Activated CD4-positive, alpha-beta T cell treated with anti-CD3 and anti-CD28 coated beads, Interleukin-2, amount 10 ng/mL, durations not matched to agents 7 days and 5 days (primary cell): ENCODE measurements at regions not wholly inside any gene's neighbourhood (a gene's known extent, or its start where the extent isn't known, plus 50 kb on each side); places are given as distances from the start of the nearest gene placed in this dataset.

Experiments used
- CTCF ChIA-PET: fragments of 350-600 bp; sonication (Branson Sonifier 250); formaldehyde crosslinking; loops from one replicate; lab custom pipeline; 2021; ENCODE audit warnings: antibody characterized with exemption; lab: Charles Lee
- POLR2A ChIA-PET: fragments of 350-600 bp; sonication (Branson Sonifier 250); formaldehyde crosslinking; loops from one replicate; lab custom pipeline; 2021; ENCODE audit warnings: antibody characterized with exemption; lab: Charles Lee
- DNase-seq: peaks from one replicate; pipeline ENCODE4 v3.0.0-alpha.2; 2020
- H3K27ac Mint-ChIP-seq: one replicate; pipeline ENCODE4 v1.8.0; 2021; ENCODE audit warnings: mild to moderate bottlenecking, moderate library complexity, mixed read lengths
- H3K27me3 Mint-ChIP-seq: one replicate; pipeline ENCODE4 v1.8.0; 2021; ENCODE audit warnings: mixed read lengths
- H3K36me3 Mint-ChIP-seq: one replicate; pipeline ENCODE4 v1.8.0; 2021; ENCODE audit warnings: low read depth, mixed read lengths
- H3K4me1 Mint-ChIP-seq: one replicate; pipeline ENCODE4 v1.8.0; 2021; ENCODE audit warnings: mixed read lengths
- H3K4me3 Mint-ChIP-seq: one replicate; pipeline ENCODE4 v1.8.0; 2021; ENCODE audit warnings: mild to moderate bottlenecking, moderate library complexity, mixed read lengths
- H3K9me3 Mint-ChIP-seq: one replicate; pipeline ENCODE4 v1.8.0; 2021; ENCODE audit warnings: mixed read lengths

DNA sequence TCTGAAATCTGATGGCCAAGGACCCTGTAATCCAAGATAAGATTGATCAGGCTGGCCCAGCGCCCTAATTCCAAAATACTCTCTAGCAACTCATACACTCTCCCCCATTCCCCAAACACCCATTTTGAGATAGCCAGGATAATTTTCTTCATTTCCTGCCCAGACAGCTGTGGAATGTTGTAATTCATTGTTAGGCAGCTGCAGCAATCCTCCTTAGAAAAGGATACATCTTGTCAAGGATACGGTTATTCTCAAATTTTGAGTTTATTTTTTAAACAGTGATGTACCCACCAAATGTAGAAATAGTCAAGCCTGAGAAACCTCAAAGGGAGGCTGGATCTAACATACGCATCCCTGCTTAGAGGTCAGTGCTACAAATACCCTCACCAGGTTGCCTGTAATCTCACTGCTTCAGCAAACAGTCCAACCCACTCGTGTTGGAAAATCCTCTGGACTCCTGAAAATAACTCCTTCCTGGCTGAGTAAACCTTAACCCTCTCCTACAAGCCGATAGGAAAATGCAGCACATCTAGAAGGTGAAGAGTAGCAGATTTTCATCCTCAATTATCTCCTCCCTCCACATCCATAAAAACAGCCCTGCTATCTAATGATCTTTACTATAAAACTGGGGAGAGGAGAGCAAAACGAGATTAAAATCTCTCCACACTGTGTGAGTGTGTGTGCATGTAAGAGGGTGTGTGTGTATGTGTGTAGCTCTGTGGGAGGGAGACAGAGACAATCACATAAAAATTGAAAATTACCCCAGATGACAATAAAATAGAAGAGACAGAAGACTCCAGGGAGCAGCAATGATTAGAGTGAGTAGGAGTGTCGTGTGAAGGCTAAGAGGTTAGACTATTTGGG, 683.1 kb downstream of the DIAPH3 start:
- Mint-ChIP-seq H3K36me3 (no peaks in the 10 kb centered on the region), H3K27ac (no peak overlapping the region), H3K9me3 (no peaks in the 10 kb centered on the region), H3K4me1 (no peaks in the 10 kb centered on the region), H3K4me3 (no peak overlapping the region), H3K27me3 (peaks cover 7% of the 10 kb centered on the region)
- ChIA-PET CTCF (interaction anchor here (0.7 kb wide), 1 partner anchor 9 kb away, joined by 4 read pairs; no protein-coding TSS in a partner anchor), POLR2A (no interaction called here)
- DNase-seq, result no peak

DNA sequence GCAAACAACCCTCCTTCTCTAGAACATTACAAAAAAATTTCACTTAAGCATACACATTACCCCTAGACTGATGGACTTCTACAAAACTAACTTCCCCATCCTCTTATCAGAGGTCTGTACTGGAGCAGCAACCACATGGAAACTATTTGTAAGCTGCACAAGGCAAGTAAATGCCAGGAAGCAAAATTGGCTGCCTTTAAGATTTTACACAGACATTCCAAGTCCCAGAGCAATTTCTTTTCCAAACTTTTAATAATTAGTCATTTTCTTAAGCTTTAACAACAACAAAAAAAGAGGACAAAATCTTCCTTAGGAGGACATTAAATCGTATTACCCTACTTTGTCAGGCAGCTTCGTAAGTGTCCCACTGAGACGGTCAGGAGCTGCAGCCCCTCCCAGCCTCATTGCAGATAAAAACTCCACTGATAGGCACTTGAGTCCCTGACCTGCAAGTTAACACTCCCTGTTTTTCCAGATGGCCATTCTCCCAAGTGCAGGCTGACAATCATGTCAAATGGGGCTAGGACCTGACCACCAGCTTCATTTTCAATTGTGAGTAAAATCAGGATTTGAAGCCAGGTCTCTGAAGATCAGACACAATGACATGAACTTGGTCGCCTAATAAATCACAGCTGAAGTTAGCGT, 680.1 kb downstream of the DIAPH3 start:
- CTCF ChIA-PET, result interaction anchor here (0.6 kb wide), 1 partner anchor 531 kb away, joined by 3 read pairs; no protein-coding TSS in a partner anchor
- peaks cover 7% of the 10 kb centered on the region for H3K27me3 Mint-ChIP-seq

DNA sequence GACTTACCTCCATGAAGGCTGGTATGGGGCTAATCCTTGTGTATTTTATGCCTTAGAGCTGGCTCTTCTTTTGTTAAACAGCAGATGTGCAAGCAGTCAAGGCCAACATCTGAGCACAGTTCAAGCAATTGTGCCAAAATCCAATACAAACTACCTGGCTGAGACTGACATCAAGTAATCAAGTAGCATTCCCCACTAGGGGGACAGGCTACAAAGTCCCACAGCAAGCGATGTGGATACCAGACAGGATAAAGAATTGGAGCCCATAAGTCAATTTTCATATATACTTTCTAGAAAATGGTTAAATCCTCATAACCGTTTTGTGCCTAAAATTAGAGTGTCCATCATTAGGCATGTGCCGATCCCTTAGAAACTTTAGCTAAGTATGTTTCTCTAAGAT, 675.8 kb downstream of the DIAPH3 start:
- no peak for DNase-seq
- Mint-ChIP-seq H3K4me3 (no peak overlapping the region), H3K27me3 (peaks cover 9% of the 10 kb centered on the region), H3K4me1 (no peaks in the 10 kb centered on the region), H3K36me3 (no peaks in the 10 kb centered on the region), H3K9me3 (no peaks in the 10 kb centered on the region), H3K27ac (no peak overlapping the region)
- CTCF ChIA-PET, result no interaction called here
- POLR2A ChIA-PET, result no interaction called here

More for the DNA sequence above, 680.1 kb downstream of the DIAPH3 start:
- POLR2A ChIA-PET, result no interaction called here
- Mint-ChIP-seq H3K4me1 (no peaks in the 10 kb centered on the region), H3K27ac (no peak overlapping the region), H3K4me3 (no peak overlapping the region), H3K36me3 (no peaks in the 10 kb centered on the region), H3K9me3 (no peaks in the 10 kb centered on the region)
- DNase-seq, result no peak

DNA sequence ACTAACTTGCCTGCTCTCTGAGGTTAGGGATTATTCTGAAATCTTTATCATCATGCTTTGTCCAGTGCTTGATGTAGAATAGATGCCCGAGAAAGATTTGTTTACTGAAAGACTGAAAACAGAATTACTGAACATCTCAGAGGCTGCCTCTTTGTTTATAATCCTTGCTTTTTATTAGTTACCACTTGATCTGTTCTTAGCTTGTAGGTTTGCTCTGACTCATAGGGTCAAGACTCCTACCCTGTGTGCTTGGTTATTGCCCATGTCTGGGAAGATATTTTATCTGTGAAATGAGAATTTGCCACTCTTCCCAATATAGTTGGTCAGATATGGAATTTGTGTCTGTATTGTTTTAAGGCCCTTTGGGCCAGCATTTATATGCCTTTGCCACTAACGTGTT, 675.3 kb downstream of the DIAPH3 start:
- POLR2A ChIA-PET, result no interaction called here
- no peaks in the 10 kb centered on the region for H3K36me3 Mint-ChIP-seq

DNA sequence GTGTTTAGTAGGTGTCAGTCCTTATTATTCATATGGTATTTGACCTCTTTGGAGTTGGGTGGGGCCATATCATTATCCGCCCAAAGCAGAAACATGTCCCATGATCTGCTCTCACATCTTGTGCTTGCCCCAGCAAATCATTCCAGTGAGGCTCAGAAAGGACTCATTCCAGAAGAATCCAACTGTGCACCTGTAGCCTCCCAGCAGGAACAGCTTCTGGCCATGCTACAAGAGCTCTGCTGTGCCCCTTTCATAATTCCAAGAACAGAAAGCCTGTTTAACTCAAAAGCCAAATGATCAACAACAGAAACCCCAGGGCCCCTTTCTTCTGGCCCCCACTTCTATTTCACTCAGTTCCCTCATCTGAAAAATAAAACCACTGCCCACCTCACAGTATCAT, 673.1 kb downstream of the DIAPH3 start:
- H3K9me3 Mint-ChIP-seq, result no peaks in the 10 kb centered on the region

More for the DNA sequence above, 675.3 kb downstream of the DIAPH3 start:
- H3K9me3 Mint-ChIP-seq, result no peaks in the 10 kb centered on the region
- H3K4me3 Mint-ChIP-seq, result no peak overlapping the region
- no peak for DNase-seq
- CTCF ChIA-PET, result no interaction called here
- H3K27me3 Mint-ChIP-seq, result peaks cover 8% of the 10 kb centered on the region
- peaks cover 2% of the 10 kb centered on the region for H3K4me1 Mint-ChIP-seq
- no peak overlapping the region for H3K27ac Mint-ChIP-seq

DNA sequence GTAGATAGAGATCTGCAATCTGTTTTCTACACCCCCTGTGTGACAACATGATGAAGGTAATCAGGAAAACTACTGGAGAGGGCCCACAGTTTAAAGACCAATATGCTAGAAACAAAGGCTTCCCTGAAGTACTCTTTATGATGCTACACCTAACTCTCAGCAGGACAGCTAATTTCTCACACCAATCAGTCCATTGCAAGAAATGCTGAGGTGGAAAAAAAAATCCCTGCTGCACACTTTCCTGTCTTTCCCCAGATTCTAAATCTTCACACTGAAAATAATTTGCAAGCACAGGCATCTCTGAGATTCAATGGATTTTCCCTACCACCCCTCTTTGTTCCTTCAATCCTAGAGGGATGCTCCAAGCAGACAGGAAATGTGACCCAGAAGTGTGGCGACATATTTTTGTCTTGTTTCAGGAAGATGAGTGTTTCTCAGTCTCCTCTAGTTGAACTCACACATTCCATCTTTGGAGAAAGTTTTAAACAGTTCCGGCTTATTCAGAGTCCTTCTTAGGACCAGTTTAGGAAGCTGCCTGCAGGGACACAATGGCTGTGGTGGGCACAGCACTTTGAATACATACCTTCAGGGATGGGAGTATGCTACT, 671.6 kb downstream of the DIAPH3 start:
- no peak overlapping the region for H3K4me3 Mint-ChIP-seq
- H3K9me3 Mint-ChIP-seq, result no peaks in the 10 kb centered on the region
- peaks cover 7% of the 10 kb centered on the region for H3K4me1 Mint-ChIP-seq
- peaks cover 8% of the 10 kb centered on the region for H3K27me3 Mint-ChIP-seq
- no peak overlapping the region for H3K27ac Mint-ChIP-seq
- DNase-seq, result no peak
- H3K36me3 Mint-ChIP-seq, result no peaks in the 10 kb centered on the region
- POLR2A ChIA-PET, result no interaction called here
- CTCF ChIA-PET, result no interaction called here

More for the DNA sequence above, 673.1 kb downstream of the DIAPH3 start:
- Mint-ChIP-seq H3K27me3 (peaks cover 8% of the 10 kb centered on the region), H3K27ac (no peak overlapping the region), H3K4me3 (no peak overlapping the region), H3K4me1 (peaks cover 7% of the 10 kb centered on the region), H3K36me3 (no peaks in the 10 kb centered on the region)
- no peak for DNase-seq
- ChIA-PET POLR2A (no interaction called here), CTCF (interaction anchor here (1.4 kb wide), 1 partner anchor 30 kb away, joined by 4 read pairs; no protein-coding TSS in a partner anchor)

DNA sequence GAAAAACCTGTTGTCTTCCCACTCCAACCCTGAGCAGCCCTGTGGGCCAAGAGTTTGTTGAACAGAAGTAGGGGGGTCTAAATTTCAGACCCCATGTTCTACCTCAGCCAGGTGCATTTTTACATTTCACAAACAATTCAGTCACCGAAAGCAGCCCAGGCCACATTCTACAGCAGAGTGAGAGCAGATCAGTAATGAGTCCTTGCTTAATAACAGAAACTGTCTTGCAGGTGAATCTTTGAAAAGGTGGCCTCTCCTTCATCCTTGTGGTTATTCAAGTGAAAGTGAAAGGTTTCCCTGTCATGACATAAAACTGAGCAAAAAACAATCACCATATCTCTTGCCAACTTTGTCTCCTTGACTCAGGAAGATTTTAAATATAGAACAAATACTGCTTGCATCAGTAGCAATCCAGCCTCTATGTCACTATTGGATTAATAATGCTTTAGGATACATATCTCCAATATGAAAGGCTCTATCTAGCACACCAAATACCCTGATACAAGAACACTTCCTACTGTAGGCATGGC, 670.2 kb downstream of the DIAPH3 start:
- ChIA-PET CTCF (no interaction called here), POLR2A (no interaction called here)
- no peak for DNase-seq
- Mint-ChIP-seq H3K4me3 (no peak overlapping the region), H3K36me3 (no peaks in the 10 kb centered on the region), H3K27me3 (peaks cover 8% of the 10 kb centered on the region), H3K9me3 (no peaks in the 10 kb centered on the region), H3K27ac (no peak overlapping the region), H3K4me1 (peaks cover 7% of the 10 kb centered on the region)

DNA sequence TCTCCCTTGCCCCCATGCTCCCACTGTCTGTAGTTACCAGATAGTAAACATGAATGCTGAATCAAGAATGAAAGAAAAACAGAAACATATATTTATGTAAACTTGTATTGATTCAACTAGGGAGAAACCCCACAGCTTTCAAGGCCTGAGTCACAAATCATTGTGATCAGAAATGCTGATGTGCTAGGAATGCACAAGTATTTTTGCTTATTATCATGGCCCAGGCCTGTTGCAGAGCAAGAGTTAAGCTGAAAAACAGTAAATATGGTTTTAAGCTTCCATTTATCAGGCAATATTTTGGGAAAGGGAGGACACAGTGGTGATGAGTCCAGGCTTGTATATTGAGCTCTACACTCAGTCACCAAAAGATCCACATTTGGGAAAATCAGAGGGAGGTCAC, 669.6 kb downstream of the DIAPH3 start:
- no peak for DNase-seq
- peaks cover 7% of the 10 kb centered on the region for H3K4me1 Mint-ChIP-seq
- no peak overlapping the region for H3K27ac Mint-ChIP-seq
- no peak overlapping the region for H3K4me3 Mint-ChIP-seq
- H3K9me3 Mint-ChIP-seq, result no peaks in the 10 kb centered on the region
- no peaks in the 10 kb centered on the region for H3K36me3 Mint-ChIP-seq
- ChIA-PET CTCF (no interaction called here), POLR2A (no interaction called here)
- peaks cover 8% of the 10 kb centered on the region for H3K27me3 Mint-ChIP-seq

DNA sequence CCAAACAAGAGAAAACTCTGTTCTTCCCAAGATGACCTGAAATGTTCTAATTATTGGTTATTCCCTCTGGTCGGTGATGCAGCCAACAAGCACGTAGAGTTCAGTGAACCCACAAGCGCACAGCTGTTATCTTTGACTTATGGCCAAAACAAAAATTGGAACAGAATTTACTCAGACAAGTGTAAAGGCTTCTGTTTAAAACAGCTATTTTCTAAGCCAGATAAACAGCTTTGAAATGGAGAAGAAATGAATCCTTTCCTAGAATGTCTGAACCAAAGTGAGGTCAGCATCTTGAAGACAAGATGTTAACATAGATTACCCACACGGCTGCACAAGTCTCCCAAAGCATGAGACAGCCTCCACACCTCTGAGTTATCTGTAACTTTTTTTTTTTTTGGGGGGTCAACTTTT, 669.2 kb downstream of the DIAPH3 start:
- ChIA-PET POLR2A (no interaction called here), CTCF (no interaction called here)
- Mint-ChIP-seq H3K4me1 (peaks cover 7% of the 10 kb centered on the region), H3K27ac (no peak overlapping the region), H3K4me3 (no peak overlapping the region), H3K36me3 (no peaks in the 10 kb centered on the region), H3K9me3 (no peaks in the 10 kb centered on the region), H3K27me3 (peaks cover 8% of the 10 kb centered on the region)
- DNase-seq, result no peak

DNA sequence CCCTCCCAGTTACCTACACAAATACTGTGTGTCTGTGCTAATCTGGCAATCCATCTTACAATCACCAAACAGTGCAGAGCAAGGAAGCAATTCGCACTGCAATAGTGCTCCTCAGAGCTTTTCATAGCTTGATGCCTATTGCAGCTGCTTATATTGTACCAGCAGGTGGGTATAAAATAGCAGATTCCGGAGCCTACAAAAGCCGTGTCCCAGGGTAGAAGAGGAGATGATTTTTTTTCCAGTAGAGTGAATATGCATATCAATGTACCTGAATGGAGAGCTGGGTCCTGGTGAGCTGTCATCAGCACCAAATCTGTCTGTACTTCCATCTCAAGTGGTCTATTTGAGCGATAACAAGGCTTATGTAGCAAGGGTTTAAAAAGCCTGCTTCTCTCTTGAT, 668.4 kb downstream of the DIAPH3 start:
- ChIA-PET CTCF (no interaction called here), POLR2A (no interaction called here)
- DNase-seq, result no peak
- H3K9me3 Mint-ChIP-seq, result no peaks in the 10 kb centered on the region
- no peak overlapping the region for H3K27ac Mint-ChIP-seq
- H3K4me3 Mint-ChIP-seq, result no peak overlapping the region
- H3K4me1 Mint-ChIP-seq, result peaks cover 7% of the 10 kb centered on the region
- peaks cover 4% of the 10 kb centered on the region for H3K27me3 Mint-ChIP-seq
- no peaks in the 10 kb centered on the region for H3K36me3 Mint-ChIP-seq

DNA sequence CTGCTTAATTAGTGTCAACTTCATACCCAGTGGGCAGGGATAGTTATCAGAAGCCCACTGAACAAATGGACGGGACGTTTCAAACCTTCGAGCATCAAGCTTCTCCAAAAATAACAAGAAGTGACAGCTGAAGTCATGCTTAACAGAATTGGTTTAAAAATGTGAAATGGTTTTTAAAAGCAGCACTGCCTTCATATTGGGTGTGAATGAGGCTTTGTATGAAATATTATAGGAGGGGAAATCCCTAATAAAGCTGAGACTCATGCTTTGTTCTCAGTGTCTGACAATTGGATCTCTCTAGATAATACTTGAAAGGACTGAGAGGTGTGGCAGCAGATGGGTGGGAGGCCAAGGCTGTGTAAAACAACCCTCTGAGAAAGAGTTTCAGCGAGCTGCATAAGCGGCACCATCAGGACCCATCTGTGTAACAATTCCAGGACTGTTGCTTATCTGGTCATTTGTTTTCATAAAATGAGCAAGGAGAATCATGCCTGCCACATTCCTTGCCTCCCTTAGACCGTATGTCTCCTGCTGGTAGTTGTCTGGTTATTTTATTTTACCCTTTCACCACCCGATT, 667.7 kb downstream of the DIAPH3 start:
- no peak overlapping the region for H3K27ac Mint-ChIP-seq
- ChIA-PET CTCF (interaction anchor here (1.0 kb wide), 1 partner anchor 28 kb away, joined by 3 read pairs; no protein-coding TSS in a partner anchor), POLR2A (no interaction called here)
- no peaks in the 10 kb centered on the region for H3K36me3 Mint-ChIP-seq
- H3K27me3 Mint-ChIP-seq, result no peaks in the 10 kb centered on the region
- no peak overlapping the region for H3K4me3 Mint-ChIP-seq
- peaks cover 7% of the 10 kb centered on the region for H3K4me1 Mint-ChIP-seq
- DNase-seq, result no peak
- no peaks in the 10 kb centered on the region for H3K9me3 Mint-ChIP-seq

DNA sequence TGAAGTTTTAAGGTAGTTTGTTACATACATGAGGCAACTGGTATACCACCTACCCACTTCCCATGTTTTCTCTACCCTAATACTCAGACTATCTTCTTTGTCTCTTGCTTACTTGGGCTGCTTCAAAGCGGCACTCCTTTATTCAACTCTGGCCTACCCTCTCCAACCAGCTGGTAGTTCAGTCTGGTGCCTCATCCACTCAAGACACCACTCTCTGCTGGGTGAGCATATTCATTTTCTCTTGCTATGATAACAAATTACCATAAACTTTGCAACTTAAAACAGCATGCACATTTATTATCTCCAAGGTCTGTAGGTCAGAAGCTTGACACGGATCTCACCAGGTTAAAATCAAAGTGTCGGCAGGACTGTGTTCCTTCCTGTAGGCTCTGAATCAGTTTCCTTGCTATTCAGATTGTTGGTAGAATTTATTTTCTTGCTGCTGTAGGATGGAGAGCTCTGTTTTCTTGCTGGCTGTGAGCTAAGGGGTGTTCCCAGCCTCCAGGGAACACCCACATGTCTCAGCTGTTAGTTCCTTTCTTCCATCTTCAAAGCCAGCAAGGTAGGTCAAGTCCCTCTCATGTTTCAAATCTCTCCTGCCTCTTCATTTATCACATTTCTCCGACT, 666.0 kb downstream of the DIAPH3 start:
- Mint-ChIP-seq H3K36me3 (no peaks in the 10 kb centered on the region), H3K27ac (no peak overlapping the region), H3K4me1 (peaks cover 7% of the 10 kb centered on the region), H3K27me3 (no peaks in the 10 kb centered on the region), H3K9me3 (no peaks in the 10 kb centered on the region), H3K4me3 (no peak overlapping the region)
- CTCF ChIA-PET, result interaction anchor here (1.1 to 1.4 kb wide), 2 partner anchors 13 to 15 kb away, joined by 3 read pairs; no protein-coding TSS in a partner anchor
- DNase-seq, result no peak
- POLR2A ChIA-PET, result no interaction called here
